ENCODE measurements at regions not wholly inside any gene's neighbourhood (a gene's known extent, or its start where the extent isn't known, plus 50 kb on each side); places are given as distances from the start of the nearest gene placed in this dataset.

GRCh38 chr10:125348536-125348935 lies 188.2 kb upstream of the CTBP2 start:
- TF ChIP-seq CTCF (IDR thresholded peaks at IDR 0.05) (no peak), POLR2A (IDR thresholded peaks at IDR 0.05) (no peak)

All from ovary (tissue), 3 donors.